HCT116 (cell line): ENCODE measurements at regions not wholly inside any gene's neighbourhood (a gene's known extent, or its start where the extent isn't known, plus 50 kb on each side); places are given as distances from the start of the nearest gene placed in this dataset.

Source experiments
- ATAC-seq: fragments of 200-7000 bp; cut with Tn5 transposase; 2 replicates; pipeline ENCODE4 v1.9.1; 2020; ENCODE audit warnings: mild to moderate bottlenecking, moderate library complexity
- BruUV-seq: library from RNA; stranded (reverse); fragments of 400-500 nt; replicated peaks from 2 replicates; lab custom pipeline; 2021; lab: Mats Ljungman, UMichigan
- CTCF ChIA-PET: fragments of 300-600 bp; sonication (Branson Sonifier 250); formaldehyde crosslinking; loops from one replicate; lab custom pipeline; 2021; ENCODE audit warnings: antibody characterized with exemption; lab: Charles Lee
- POLR2A ChIA-PET: fragments of 300-600, 350-600 bp; sonication (Branson Sonifier 250); formaldehyde crosslinking; loops from one replicate; lab custom pipeline; 2021; ENCODE audit warnings: antibody characterized with exemption; lab: Charles Lee
- RAD21 ChIA-PET, 2 experiments: fragments of 300-600 bp; sonication (Branson Sonifier 250); formaldehyde crosslinking; loops; one replicate each; lab custom pipeline; 2023; ENCODE audit warnings: low total read pairs in 2 of 2; ENCODE audit not compliant: uncharacterized antibody in 2 of 2, unreplicated experiment in 2 of 2, low non-redundant PET in 1 of 2; lab: Charles Lee
- DNase-seq: peaks from one replicate; pipeline ENCODE4 v3.0.0-alpha.2; 2010; ENCODE audit warnings: low read depth, low spot score
- H2AFZ ChIP-seq: fragments of 200-600 bp; shearing (Covaris generic), sonication (generic); 2 replicates; pipeline ENCODE4 v1.6.1; 2017; ENCODE audit warnings: low read depth, mixed run types, mixed read lengths, antibody characterized with exemption, low read length; ENCODE audit not compliant: poor library complexity, severe bottlenecking
- H3K27ac ChIP-seq: 2 replicates; pipeline ENCODE4 v1.5.1; 2012; ENCODE audit warnings: low read depth, low read length
- H3K27me3 ChIP-seq: fragments of 200-600 bp; sonication (generic); 2 replicates; pipeline ENCODE4 v1.6.1; 2016; ENCODE audit warnings: mixed run types, low read length, mixed read lengths; ENCODE audit not compliant: insufficient read depth
- H3K36me3 ChIP-seq, 2 experiments: fragments of 200-500 bp in 1 of 2; fragments of 200-600 bp in 1 of 2; sonication (Bioruptor generic) in 1 of 2; sonication (generic) in 1 of 2; 2 replicates each; pipeline versions ENCODE4 v1.5.1 to v1.6.1; 2014 to 2016; ENCODE audit warnings: low read length in 2 of 2, inconsistent platforms in 1 of 2, mixed read lengths in 1 of 2, mixed run types in 1 of 2; ENCODE audit not compliant: insufficient read depth in 2 of 2, control insufficient read depth in 1 of 2
- H3K4me1 ChIP-seq, 2 experiments: fragments of 200-600 bp in 1 of 2; sonication (generic) in 1 of 2; 2 replicates each; pipeline versions ENCODE4 v1.5.1 to v1.6.1; 2012 to 2017; ENCODE audit warnings: low read length in 2 of 2, inconsistent platforms in 1 of 2, mild to moderate bottlenecking in 1 of 2, mixed read lengths in 1 of 2, mixed run types in 1 of 2, moderate library complexity in 1 of 2; ENCODE audit not compliant: insufficient read depth in 2 of 2, control insufficient read depth in 1 of 2
- H3K4me2 ChIP-seq: fragments of 200-600 bp; sonication (generic); 2 replicates; pipeline ENCODE4 v1.6.1; 2017; ENCODE audit warnings: mixed run types, low read length, mixed read lengths
- H3K4me3 ChIP-seq, 2 experiments: fragments of 200-600 bp in 1 of 2; sonication (generic) in 1 of 2; replicated peaks in 1 of 2; 2 replicates each; pipeline ENCODE4 v1.5.1; 2011 to 2016; ENCODE audit warnings: low read length in 2 of 2, control low read depth in 1 of 2, low read depth in 1 of 2, mild to moderate bottlenecking in 1 of 2, mixed read lengths in 1 of 2, mixed run types in 1 of 2
- H3K79me2 ChIP-seq: fragments of 200-600 bp; sonication (generic); 2 replicates; pipeline ENCODE4 v1.6.1; 2017; ENCODE audit warnings: mild to moderate bottlenecking, mixed run types, low read length, moderate library complexity, mixed read lengths; ENCODE audit not compliant: insufficient read depth
- H3K9ac ChIP-seq: fragments of 200-600 bp; sonication (generic); 2 replicates; pipeline ENCODE4 v1.6.1; 2016; ENCODE audit warnings: low read length, mixed read lengths
- H3K9me2 ChIP-seq: fragments of 200-600 bp; sonication (generic), shearing (Covaris generic); 2 replicates; pipeline ENCODE4 v1.6.1; 2017; ENCODE audit warnings: mixed run types, mild to moderate bottlenecking, moderate library complexity; ENCODE audit not compliant: insufficient read depth
- H3K9me3 ChIP-seq, 2 experiments: fragments of 200-500 bp in 1 of 2; fragments of 200-600 bp in 1 of 2; sonication (Bioruptor generic) in 1 of 2; sonication (generic) in 1 of 2; 2 replicates each; pipeline ENCODE4 v1.6.1; 2014 to 2017; ENCODE audit warnings: low read length in 2 of 2, mixed read lengths in 2 of 2, inconsistent platforms in 1 of 2, low read depth in 1 of 2, mild to moderate bottlenecking in 1 of 2, mixed run types in 1 of 2, moderate library complexity in 1 of 2; ENCODE audit not compliant: control insufficient read depth in 1 of 2, insufficient read depth in 1 of 2
- H4K20me1 ChIP-seq: fragments of 200-600 bp; sonication (generic), shearing (Covaris generic); 2 replicates; pipeline ENCODE4 v1.6.1; 2017; ENCODE audit warnings: mixed run types, mild to moderate bottlenecking, moderate library complexity; ENCODE audit not compliant: insufficient read depth
- CBX3 ChIP-seq: IDR thresholded peaks from 2 replicates; pipeline ENCODE4 v1.6.1; 2012; ENCODE audit warnings: low read depth
- CEBPB ChIP-seq: IDR thresholded peaks from 2 replicates; pipeline ENCODE4 v1.6.1; 2012; ENCODE audit warnings: low read depth
- FOSL1 ChIP-seq: IDR thresholded peaks from 2 replicates; pipeline ENCODE4 v1.6.1; 2012; ENCODE audit warnings: low read depth
- POLR2A ChIP-seq: IDR thresholded peaks from 2 replicates; pipeline ENCODE4 v1.7.0; 2011; ENCODE audit warnings: borderline replicate concordance; ENCODE audit not compliant: insufficient read depth, insufficient read length; ENCODE audit errors: extremely low read depth
- SIN3A ChIP-seq: IDR thresholded peaks from 2 replicates; pipeline ENCODE4 v1.6.1; 2012; ENCODE audit warnings: low read depth
- SP1 ChIP-seq: IDR thresholded peaks from 2 replicates; pipeline ENCODE4 v1.6.1; 2012; ENCODE audit warnings: low read depth
- YY1 ChIP-seq: IDR thresholded peaks from 2 replicates; pipeline ENCODE4 v1.6.1; 2011; ENCODE audit warnings: low read length, low read depth, moderate library complexity, mild to moderate bottlenecking; ENCODE audit not compliant: insufficient replicate concordance; ENCODE audit errors: extremely low read depth
- ZFX ChIP-seq: fragments of 450-650 bp; IDR thresholded peaks from 2 replicates; pipeline ENCODE4 v1.6.1; 2017
- intact Hi-C: fragments of 100-400 bp; cut with micrococcal nuclease; formaldehyde crosslinking; loops from 2 replicates; pipeline ENCODE4 v1.10.0; 2022
- TF ChIP-seq, protein P1 (sequence below), 3 experiments: fragments of 200-600 bp in 1 of 3; sonication (generic) in 1 of 3; IDR thresholded peaks in 2 of 3; conservative IDR thresholded peaks in 1 of 3; 2 replicates each; pipeline ENCODE4 v1.5.1; 2012 to 2017; ENCODE audit warnings: low read depth in 2 of 3, low read length in 2 of 3, antibody characterized with exemption in 1 of 3, borderline replicate concordance in 1 of 3, control low read depth in 1 of 3, mild to moderate bottlenecking in 1 of 3, mixed read lengths in 1 of 3, mixed run types in 1 of 3, moderate library complexity in 1 of 3; ENCODE audit not compliant: insufficient read depth in 1 of 3
- TF ChIP-seq, protein P2 (sequence below): IDR thresholded peaks from 2 replicates; pipeline ENCODE4 v1.6.1; 2012

GRCh38 chr2:122326471-122326870, 571.0 kb downstream of the TSN start:
- POLR2A ChIA-PET = no interaction called here
- no peak for ATAC-seq

More at GRCh38 chr2:122326471-122326870, 571.0 kb downstream of the TSN start:
- no peak overlapping the region for H3K4me3 ChIP-seq
- no peaks in the 10 kb centered on the region for H3K36me3 ChIP-seq
- H2AFZ ChIP-seq = no peak overlapping the region
- H3K4me1 ChIP-seq = no peaks in the 10 kb centered on the region
- H3K27ac ChIP-seq = no peak overlapping the region
- intact Hi-C loops = no loop called here
- DNase-seq = no peak
- no peak overlapping the region for H3K4me2 ChIP-seq
- H3K27me3 ChIP-seq = no peaks in the 10 kb centered on the region
- BruUV-seq = no TSS peak
- ChIA-PET CTCF (no interaction called here), RAD21 (no interaction called here)
- 0 out of 4 replicates have a peak, but pooled peaks cover 0 to 3% of the 10 kb centered on the region in 2 experiments for H3K9me3 ChIP-seq
- no peaks in the 10 kb centered on the region for H3K79me2 ChIP-seq
- no peaks in the 10 kb centered on the region for H3K9me2 ChIP-seq
- no peaks in the 10 kb centered on the region for H4K20me1 ChIP-seq
- TF ChIP-seq CBX3 (no peak), CEBPB (no peak), FOSL1 (no peak), ZFX (no peak), POLR2A (no peak), SP1 (no peak), YY1 (no peak), SIN3A (no peak)
- TF ChIP-seq, protein P1, sequence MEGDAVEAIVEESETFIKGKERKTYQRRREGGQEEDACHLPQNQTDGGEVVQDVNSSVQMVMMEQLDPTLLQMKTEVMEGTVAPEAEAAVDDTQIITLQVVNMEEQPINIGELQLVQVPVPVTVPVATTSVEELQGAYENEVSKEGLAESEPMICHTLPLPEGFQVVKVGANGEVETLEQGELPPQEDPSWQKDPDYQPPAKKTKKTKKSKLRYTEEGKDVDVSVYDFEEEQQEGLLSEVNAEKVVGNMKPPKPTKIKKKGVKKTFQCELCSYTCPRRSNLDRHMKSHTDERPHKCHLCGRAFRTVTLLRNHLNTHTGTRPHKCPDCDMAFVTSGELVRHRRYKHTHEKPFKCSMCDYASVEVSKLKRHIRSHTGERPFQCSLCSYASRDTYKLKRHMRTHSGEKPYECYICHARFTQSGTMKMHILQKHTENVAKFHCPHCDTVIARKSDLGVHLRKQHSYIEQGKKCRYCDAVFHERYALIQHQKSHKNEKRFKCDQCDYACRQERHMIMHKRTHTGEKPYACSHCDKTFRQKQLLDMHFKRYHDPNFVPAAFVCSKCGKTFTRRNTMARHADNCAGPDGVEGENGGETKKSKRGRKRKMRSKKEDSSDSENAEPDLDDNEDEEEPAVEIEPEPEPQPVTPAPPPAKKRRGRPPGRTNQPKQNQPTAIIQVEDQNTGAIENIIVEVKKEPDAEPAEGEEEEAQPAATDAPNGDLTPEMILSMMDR (IDR thresholded peaks at IDR 0.05 in 2 of 3, conservative IDR thresholded peaks at IDR 0.05 in 1 of 3; ENCODE audit: borderline replicate concordance in 1 of 3, insufficient read depth in 1 of 3, low read depth in 2 of 3, low read length in 2 of 3) = no peak
- TF ChIP-seq, protein P2, sequence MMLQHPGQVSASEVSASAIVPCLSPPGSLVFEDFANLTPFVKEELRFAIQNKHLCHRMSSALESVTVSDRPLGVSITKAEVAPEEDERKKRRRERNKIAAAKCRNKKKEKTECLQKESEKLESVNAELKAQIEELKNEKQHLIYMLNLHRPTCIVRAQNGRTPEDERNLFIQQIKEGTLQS = no peak
- no peak overlapping the region for H3K9ac ChIP-seq
